ENCODE measurements at regions not wholly inside any gene's neighbourhood (a gene's known extent, or its start where the extent isn't known, plus 50 kb on each side); places are given as distances from the start of the nearest gene placed in this dataset.

- Mint-ChIP-seq H3K9me3 (peaks cover 6 to 12% of the 10 kb centered on the region in 2 experiments; a peak in 3 of 5 replicates), H3K36me3 (ENCODE audit: insufficient read depth in 1 of 3, low read depth in 3 of 3) (peaks cover under 1 to 11% (median 3%) of the 10 kb centered on the region in 3 experiments; a peak in 3 of 7 replicates), H3K4me1 (peaks cover 0 to 6% of the 10 kb centered on the region in 2 experiments; a peak in 1 of 4 replicates), H3K4me3 (no peak overlapping the region), H3K27ac (no peak overlapping the region), H3K27me3 (ENCODE audit: low read depth) (no peaks in the 10 kb centered on the region)
- Histone ChIP-seq H3K56ac (ENCODE audit: insufficient read length, low read depth, low read length) (no peak overlapping the region), H3K9ac (ENCODE audit: extremely low read depth, insufficient read length, low read length) (no peak overlapping the region), H2AFZ (ENCODE audit: low read length) (no peak overlapping the region), H3K27me3 (ENCODE audit: insufficient read depth, low read length) (no peaks in the 10 kb centered on the region), H4K91ac (ENCODE audit: insufficient read length, low read depth, low read length) (no peak overlapping the region), H3K27ac (ENCODE audit: insufficient read length, low read depth, low read length) (no peak overlapping the region), H2BK15ac (ENCODE audit: low read depth, low read length) (no peak overlapping the region), H4K8ac (replicated peaks; ENCODE audit: insufficient read length, low read depth, low read length) (no peak overlapping the region), H3K23ac (ENCODE audit: insufficient read length, low read depth, low read length) (no peak overlapping the region), H3K4ac (ENCODE audit: low read depth, low read length) (no peak overlapping the region), H3K4me1 (ENCODE audit: insufficient read depth, low read length) (no peaks in the 10 kb centered on the region), H2BK20ac (ENCODE audit: low read depth, low read length, poor library complexity, severe bottlenecking) (no peak overlapping the region), H4K5ac (ENCODE audit: insufficient read length, low read depth, low read length) (no peak overlapping the region), H2BK5ac (ENCODE audit: insufficient read length, low read length) (no peak overlapping the region), H3T11ph (ENCODE audit: low read length) (no peak overlapping the region), H3K18ac (ENCODE audit: insufficient read length, low read depth, low read length) (no peak overlapping the region), H3K14ac (ENCODE audit: insufficient read depth, low read length) (no peak overlapping the region), H3K9me3 (ENCODE audit: control insufficient read depth, low read depth, low read length) (peaks cover 2% of the 10 kb centered on the region), H3K79me1 (ENCODE audit: insufficient read depth, low read depth, low read length, poor library complexity, severe bottlenecking) (no peaks in the 10 kb centered on the region), H2BK120ac (ENCODE audit: low read depth, low read length, poor library complexity, severe bottlenecking) (no peak overlapping the region), H3K23me2 (ENCODE audit: insufficient read length, low read depth, low read length, poor library complexity, severe bottlenecking) (no peaks in the 10 kb centered on the region), H2AK5ac (ENCODE audit: insufficient read length, low read length) (no peak overlapping the region), H3K79me2 (ENCODE audit: insufficient read depth, low read length) (no peaks in the 10 kb centered on the region), H4K20me1 (ENCODE audit: control insufficient read depth, insufficient read depth, insufficient read length) (no peaks in the 10 kb centered on the region), H2BK12ac (ENCODE audit: insufficient read length, low read depth, low read length) (no peak overlapping the region), H3K4me2 (ENCODE audit: insufficient read depth, insufficient read length, low read length) (no peak overlapping the region)
- no peak for TF ChIP-seq CTCF (conservative IDR thresholded peaks at IDR 0.05)
- no CpG with 5 or more reads among the region's 4 CpGs for WGBS (ENCODE audit: extremely low coverage, insufficient read length, low lambda C conversion rate)
- DNase-seq = no peak
Observed at GRCh38 chr1:172906778-172907592, 143.8 kb downstream of the TNFSF18 start.

Measured in H9 (cell line).